Gastroesophageal sphincter (tissue), 3 donors: ENCODE measurements at regions not wholly inside any gene's neighbourhood (a gene's known extent, or its start where the extent isn't known, plus 50 kb on each side); places are given as distances from the start of the nearest gene placed in this dataset.

Experiments used
- EP300 ChIP-seq: sonication (generic); formaldehyde crosslinking; IDR thresholded peaks from one replicate; pipeline ENCODE4 v1.6.1; 2017; ENCODE audit warnings: antibody characterized with exemption, mild to moderate bottlenecking
- POLR2A ChIP-seq, 2 donors: fragments of 450-650 bp; IDR thresholded peaks; one replicate each; pipeline ENCODE4 v1.6.1; 2017; ENCODE audit warnings: antibody characterized with exemption in 2 of 2, mild to moderate bottlenecking in 2 of 2, moderate library complexity in 1 of 2
- POLR2AphosphoS5 ChIP-seq: sonication (generic); formaldehyde crosslinking; IDR thresholded peaks from one replicate; pipeline ENCODE4 v1.6.1; 2017; ENCODE audit warnings: antibody characterized with exemption
- TF ChIP-seq, protein P1 (sequence below), 4 experiments: fragments of 200-600 bp in 2 of 4; fragments of 450-650 bp in 2 of 4; sonication (generic) in 1 of 4; IDR thresholded peaks; one replicate each; pipeline ENCODE4 v1.5.1; 2017 to 2019; ENCODE audit warnings: antibody characterized with exemption in 4 of 4, mild to moderate bottlenecking in 2 of 4, moderate library complexity in 2 of 4

DNA sequence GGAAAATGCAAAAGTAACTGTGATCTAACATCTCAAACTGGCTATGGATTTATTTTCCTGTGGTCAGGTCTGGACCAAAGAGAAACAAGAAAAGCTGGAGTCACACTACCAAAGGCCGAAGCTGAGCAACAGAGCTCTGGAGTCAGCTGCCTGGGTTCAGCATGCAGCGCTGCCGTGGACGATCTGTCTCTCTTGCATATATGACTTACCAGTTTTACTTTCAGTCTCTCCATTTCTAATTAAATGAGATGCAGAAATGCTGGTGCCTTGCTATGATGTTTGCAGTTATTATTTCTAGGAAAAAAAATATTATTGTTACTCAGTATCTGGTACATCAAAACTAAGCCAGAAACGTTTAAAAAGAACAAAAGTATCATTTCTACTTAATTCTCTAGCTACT, 813.2 kb downstream of the RNF144A start:
- TF ChIP-seq, protein P1, sequence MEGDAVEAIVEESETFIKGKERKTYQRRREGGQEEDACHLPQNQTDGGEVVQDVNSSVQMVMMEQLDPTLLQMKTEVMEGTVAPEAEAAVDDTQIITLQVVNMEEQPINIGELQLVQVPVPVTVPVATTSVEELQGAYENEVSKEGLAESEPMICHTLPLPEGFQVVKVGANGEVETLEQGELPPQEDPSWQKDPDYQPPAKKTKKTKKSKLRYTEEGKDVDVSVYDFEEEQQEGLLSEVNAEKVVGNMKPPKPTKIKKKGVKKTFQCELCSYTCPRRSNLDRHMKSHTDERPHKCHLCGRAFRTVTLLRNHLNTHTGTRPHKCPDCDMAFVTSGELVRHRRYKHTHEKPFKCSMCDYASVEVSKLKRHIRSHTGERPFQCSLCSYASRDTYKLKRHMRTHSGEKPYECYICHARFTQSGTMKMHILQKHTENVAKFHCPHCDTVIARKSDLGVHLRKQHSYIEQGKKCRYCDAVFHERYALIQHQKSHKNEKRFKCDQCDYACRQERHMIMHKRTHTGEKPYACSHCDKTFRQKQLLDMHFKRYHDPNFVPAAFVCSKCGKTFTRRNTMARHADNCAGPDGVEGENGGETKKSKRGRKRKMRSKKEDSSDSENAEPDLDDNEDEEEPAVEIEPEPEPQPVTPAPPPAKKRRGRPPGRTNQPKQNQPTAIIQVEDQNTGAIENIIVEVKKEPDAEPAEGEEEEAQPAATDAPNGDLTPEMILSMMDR (IDR thresholded peaks at IDR 0.05), result no peak
- TF ChIP-seq EP300 (no peak), POLR2AphosphoS5 (no peak), POLR2A (IDR thresholded peaks at IDR 0.05) (no peak)
